ENCODE measurements at regions not wholly inside any gene's neighbourhood (a gene's known extent, or its start where the extent isn't known, plus 50 kb on each side); places are given as distances from the start of the nearest gene placed in this dataset.
"Not testable (repeated sequence)": the region's sequence is repeated elsewhere in the genome, so short reads cannot be mapped to it uniquely, and the experiment has no call there.

- ChIA-PET CTCF (no interaction called here), POLR2A (no interaction called here)
- ATAC-seq (ENCODE audit: low read depth): no peak
- Mint-ChIP-seq H3K27me3 (no peaks in the 10 kb centered on the region), H3K27ac (no peak overlapping the region), H3K4me3 (no peak overlapping the region), H3K4me1 (peaks cover 10% of the 10 kb centered on the region), H3K9me3 (no peaks in the 10 kb centered on the region), H3K36me3 (ENCODE audit: low read depth) (no peaks in the 10 kb centered on the region)
- TF ChIP-seq CTCF (IDR thresholded peaks at IDR 0.05): no peak
- DNase-seq: no peak
- intact Hi-C loops (cut with micrococcal nuclease): no loop called here
These were observed 1646.4 kb upstream of the ADGRL3 start for GRCh38 chr4:59553721-59554091.

- CTCF ChIA-PET; H3K4me3 Mint-ChIP-seq; DNase-seq; H3K27ac Mint-ChIP-seq; H3K27me3 Mint-ChIP-seq; H3K9me3 Mint-ChIP-seq; POLR2A ChIA-PET; H3K36me3 Mint-ChIP-seq (ENCODE audit: low read depth); ATAC-seq (ENCODE audit: low read depth); intact Hi-C loops (cut with micrococcal nuclease): not testable (repeated sequence)
- peaks cover 10% of the 10 kb centered on the region for H3K4me1 Mint-ChIP-seq
These were observed 1643.9 kb upstream of the ADGRL3 start for GRCh38 chr4:59556191-59556590.

- H3K27ac Mint-ChIP-seq; H3K4me1 Mint-ChIP-seq; H3K4me3 Mint-ChIP-seq; ATAC-seq (ENCODE audit: low read depth); H3K36me3 Mint-ChIP-seq (ENCODE audit: low read depth); CTCF ChIA-PET; POLR2A ChIA-PET; H3K27me3 Mint-ChIP-seq; intact Hi-C loops (cut with micrococcal nuclease); H3K9me3 Mint-ChIP-seq; DNase-seq: not testable (repeated sequence)
These were observed 1639.9 kb upstream of the ADGRL3 start for GRCh38 chr4:59560141-59560648.

GRCh38 chr4:59565836-59566235, 1634.3 kb upstream of the ADGRL3 start:
- no peak for ATAC-seq (ENCODE audit: low read depth)
- no peaks in the 10 kb centered on the region for H3K36me3 Mint-ChIP-seq (ENCODE audit: low read depth)

GRCh38 chr4:59570860-59571476, 1629.2 kb upstream of the ADGRL3 start:
- Mint-ChIP-seq H3K4me1 (peaks cover 18% of the 10 kb centered on the region), H3K4me3 (no peak overlapping the region), H3K27me3 (no peaks in the 10 kb centered on the region), H3K36me3 (ENCODE audit: low read depth) (no peaks in the 10 kb centered on the region), H3K9me3 (no peaks in the 10 kb centered on the region), H3K27ac (no peak overlapping the region)
- intact Hi-C loops (cut with micrococcal nuclease): no loop called here
- no peak for DNase-seq
- POLR2A ChIA-PET: no interaction called here
- no peak for ATAC-seq (ENCODE audit: low read depth)
- no peak for TF ChIP-seq CTCF (IDR thresholded peaks at IDR 0.05)
- CTCF ChIA-PET: no interaction called here

More at GRCh38 chr4:59565836-59566235, 1634.3 kb upstream of the ADGRL3 start:
- DNase-seq: no peak
- no peaks in the 10 kb centered on the region for H3K27me3 Mint-ChIP-seq
- POLR2A ChIA-PET: no interaction called here
- H3K4me1 Mint-ChIP-seq: peaks cover under 1% of the 10 kb centered on the region
- H3K27ac Mint-ChIP-seq: no peak overlapping the region
- intact Hi-C loops (cut with micrococcal nuclease): no loop called here
- no peak overlapping the region for H3K4me3 Mint-ChIP-seq
- no peaks in the 10 kb centered on the region for H3K9me3 Mint-ChIP-seq
- CTCF ChIA-PET: no interaction called here
- TF ChIP-seq CTCF (IDR thresholded peaks at IDR 0.05): no peak

GRCh38 chr4:59571805-59572430, 1628.2 kb upstream of the ADGRL3 start:
- no peak for TF ChIP-seq CTCF (IDR thresholded peaks at IDR 0.05)
- ChIA-PET CTCF (no interaction called here), POLR2A (no interaction called here)
- H3K27me3 Mint-ChIP-seq: no peaks in the 10 kb centered on the region
- DNase-seq (no peak), ATAC-seq (ENCODE audit: low read depth) (no peak)
- no peaks in the 10 kb centered on the region for H3K9me3 Mint-ChIP-seq
- no peak overlapping the region for H3K4me3 Mint-ChIP-seq
- no peaks in the 10 kb centered on the region for H3K36me3 Mint-ChIP-seq (ENCODE audit: low read depth)
- peaks cover 18% of the 10 kb centered on the region for H3K4me1 Mint-ChIP-seq
- no peak overlapping the region for H3K27ac Mint-ChIP-seq
- intact Hi-C loops (cut with micrococcal nuclease): no loop called here
